H54 (cell line): ENCODE measurements at regions not wholly inside any gene's neighbourhood (a gene's known extent, or its start where the extent isn't known, plus 50 kb on each side); places are given as distances from the start of the nearest gene placed in this dataset.

ENCODE experiments used
- DNase-seq: peaks from one replicate; pipeline ENCODE4 v3.0.0; 2011; ENCODE audit warnings: low spot score, mixed read lengths; ENCODE audit not compliant: insufficient read length
- FAIRE-seq: peaks from 3 replicates; lab custom pipeline; 2011; peaks lifted over from hg19 to GRCh38; lab: Jason Lieb, UNC
- POLR2A ChIP-seq: IDR thresholded peaks from 2 replicates; pipeline ENCODE4 v1.6.1; 2011; ENCODE audit warnings: low read depth, mild to moderate bottlenecking, low read length

DNA sequence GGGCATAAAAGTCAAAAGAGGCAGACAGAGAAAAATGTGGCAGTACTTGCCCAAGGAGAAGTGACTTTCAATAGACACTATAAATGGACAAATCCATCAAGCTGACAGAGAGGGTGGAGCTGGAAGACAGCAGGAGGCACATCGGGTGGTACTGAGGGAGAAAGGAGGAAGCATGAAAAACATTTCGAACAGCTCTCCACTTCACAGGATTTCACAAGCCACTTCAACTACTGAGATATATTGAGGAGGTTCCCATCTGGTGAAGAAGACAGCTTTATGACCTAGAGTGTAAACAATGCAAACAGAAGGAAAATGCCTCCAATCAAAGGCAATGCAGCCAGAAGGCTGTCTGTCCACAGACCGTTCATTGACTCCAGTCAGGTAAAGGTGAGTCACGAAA is 259.4 kb upstream of the ECI2 start:
- TF ChIP-seq POLR2A = no peak
- no peak for FAIRE-seq
- DNase-seq = no peak

DNA sequence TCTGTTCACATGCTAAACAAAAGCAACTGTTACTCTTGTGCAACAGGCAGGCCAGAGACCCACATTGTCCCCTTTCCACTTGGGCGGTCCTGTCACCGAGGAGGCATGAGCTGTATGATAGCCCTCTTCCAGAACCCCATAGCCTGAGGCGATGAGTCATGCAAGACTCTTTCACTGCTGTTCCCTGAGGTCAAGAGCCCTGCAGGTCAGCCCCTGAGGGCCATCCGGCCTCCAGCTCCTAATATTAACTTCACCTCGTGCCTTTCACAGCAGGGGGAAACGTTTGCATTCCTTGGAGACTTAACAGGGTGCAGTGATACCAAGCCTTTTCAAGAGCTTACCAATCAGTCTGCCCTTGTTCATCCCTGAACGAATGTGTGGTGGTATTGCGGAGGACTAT is 253.3 kb upstream of the ECI2 start:
- FAIRE-seq (peak; percentile 94), DNase-seq (peak; percentile 46)
- no peak for TF ChIP-seq POLR2A

DNA sequence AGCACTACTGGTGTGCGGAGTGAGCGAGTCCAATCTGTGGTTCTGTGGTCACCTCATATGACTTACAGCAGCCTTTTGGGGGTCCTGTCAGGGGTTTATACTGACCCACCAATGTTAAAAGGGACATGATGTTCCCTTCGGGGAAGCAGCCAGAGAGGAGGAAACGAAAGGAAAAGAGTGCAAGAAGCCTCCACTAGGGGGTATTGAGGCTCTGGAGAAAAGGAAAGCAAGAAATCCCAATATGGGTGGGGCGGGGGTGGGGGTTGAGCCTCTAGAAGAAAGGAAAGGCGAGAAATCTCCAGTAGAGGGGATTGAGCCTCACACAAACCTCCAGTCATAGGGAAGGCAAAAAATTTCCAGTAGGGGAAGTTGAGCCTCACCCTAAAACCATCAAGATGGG is 249.3 kb upstream of the ECI2 start:
- no peak for FAIRE-seq
- no peak for TF ChIP-seq POLR2A
- DNase-seq = no peak

DNA sequence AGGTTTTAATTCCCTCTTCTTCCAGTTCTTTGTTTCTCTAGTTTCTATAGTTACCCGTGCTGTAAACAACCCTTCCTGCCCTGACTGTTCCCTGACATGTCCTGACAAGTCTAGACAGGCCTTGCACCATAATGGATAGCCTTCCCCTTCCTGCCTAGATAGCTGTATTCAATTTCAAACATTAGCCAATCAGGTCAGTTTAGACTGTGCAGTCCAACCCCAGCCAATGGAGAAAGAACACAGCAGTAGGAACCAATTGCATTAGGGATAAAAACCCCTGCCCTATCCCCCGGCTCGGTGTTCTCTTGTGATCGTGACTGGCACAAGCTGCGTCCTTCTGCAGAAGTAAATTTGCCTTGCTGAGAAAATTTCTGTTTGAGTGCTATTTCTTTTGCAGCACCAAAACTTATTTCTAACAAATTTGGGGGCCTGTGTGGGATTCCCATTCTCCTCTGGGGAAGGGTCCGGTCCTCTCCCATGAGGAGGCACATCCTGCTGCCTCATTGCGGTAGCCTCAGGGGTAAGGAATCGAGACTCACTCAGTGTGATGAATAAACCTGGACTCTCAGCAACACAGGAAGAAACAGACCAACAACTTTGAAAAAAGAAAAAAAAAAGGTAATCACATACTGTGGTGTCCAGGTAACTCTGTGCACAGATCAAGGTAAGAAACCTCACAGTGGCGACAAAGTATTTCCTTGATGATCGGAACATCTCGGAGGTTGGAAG is 248.7 kb upstream of the ECI2 start:
- no peak for TF ChIP-seq POLR2A
- FAIRE-seq (no peak), DNase-seq (no peak)

DNA sequence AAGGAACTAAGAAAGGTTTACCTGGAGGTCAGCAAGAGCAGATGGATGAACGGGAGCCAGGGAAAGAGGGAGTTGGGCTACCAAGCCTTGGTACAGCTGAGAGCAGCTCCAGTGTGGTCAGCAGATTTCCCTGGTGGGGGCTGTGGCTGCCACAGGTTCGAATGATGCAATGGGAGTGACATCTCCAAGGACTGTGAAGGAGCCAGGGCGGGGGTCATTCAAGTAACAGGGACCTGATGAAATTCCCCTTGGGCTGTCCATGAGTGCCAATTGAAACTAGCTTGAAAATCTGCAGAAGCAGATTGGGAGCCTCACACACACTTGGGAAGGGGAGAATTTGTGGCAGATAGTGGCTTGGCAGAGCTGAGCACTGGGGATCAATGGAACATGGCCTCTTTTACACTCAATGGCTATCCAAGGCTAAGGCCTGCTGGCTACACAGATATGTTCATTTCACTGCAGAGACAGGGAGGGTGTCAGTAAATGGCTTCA is 247.0 kb upstream of the ECI2 start:
- FAIRE-seq = no peak
- no peak for TF ChIP-seq POLR2A
- no peak for DNase-seq

DNA sequence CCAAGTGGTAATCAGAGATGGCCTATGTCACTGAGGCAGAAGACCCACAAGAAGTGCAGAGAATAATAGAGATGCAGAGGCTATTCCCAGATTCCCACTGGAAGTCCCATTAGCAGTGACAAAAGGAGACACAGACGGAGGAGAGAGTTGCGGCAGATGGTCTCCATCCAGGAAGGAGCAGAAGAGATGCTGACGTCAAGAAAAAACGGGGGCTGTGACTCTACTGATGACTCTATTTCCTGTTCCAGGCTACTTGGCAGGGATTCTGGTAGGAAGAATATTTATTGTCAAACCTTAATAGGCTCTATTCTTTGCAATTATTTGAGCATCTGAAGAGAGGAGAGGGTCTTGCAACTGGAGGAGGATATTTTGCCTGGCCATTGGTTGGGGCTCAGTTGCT is 246.0 kb upstream of the ECI2 start:
- DNase-seq (no peak), FAIRE-seq (no peak)
- TF ChIP-seq POLR2A = no peak

DNA sequence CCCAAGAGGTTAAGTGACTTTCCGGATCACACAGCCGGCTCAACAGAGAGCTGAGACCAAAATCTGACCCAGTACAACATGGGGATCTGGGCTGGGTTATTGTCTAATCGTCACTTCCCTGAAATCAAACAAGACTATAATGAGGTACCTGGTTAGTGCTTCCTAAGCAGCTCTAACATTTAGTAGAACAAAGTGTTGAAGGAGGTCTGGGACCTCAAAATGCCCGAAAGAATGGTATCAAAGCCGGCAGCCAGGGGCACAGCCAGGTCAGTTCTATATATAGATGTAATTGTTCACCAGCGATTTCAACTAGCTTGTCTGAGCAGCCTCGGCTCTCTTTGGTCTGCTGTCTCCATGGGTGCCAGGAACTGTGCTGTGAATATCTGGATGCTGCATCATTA is 245.5 kb upstream of the ECI2 start:
- DNase-seq (no peak), FAIRE-seq (no peak)
- TF ChIP-seq POLR2A = no peak

DNA sequence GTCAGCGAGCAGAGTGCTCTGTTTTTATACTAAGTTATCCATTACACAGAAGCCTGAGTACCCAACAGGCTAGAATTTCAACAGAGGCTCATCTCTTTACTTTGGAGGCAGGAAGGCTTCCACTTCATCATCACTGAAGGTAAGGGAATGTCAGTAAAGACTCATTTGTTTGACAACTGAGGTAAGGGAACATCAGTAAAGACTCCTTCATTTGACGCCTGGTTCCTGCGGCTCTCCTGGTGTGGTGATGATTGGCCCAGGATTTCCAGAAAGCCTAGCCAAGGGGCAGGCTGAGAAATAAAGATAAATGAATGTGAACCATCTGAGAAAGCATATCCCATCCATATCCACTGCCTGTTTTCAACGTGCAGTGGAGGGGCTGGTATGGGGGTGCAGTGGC is 244.6 kb upstream of the ECI2 start:
- TF ChIP-seq POLR2A = no peak
- no peak for DNase-seq
- FAIRE-seq = no peak

DNA sequence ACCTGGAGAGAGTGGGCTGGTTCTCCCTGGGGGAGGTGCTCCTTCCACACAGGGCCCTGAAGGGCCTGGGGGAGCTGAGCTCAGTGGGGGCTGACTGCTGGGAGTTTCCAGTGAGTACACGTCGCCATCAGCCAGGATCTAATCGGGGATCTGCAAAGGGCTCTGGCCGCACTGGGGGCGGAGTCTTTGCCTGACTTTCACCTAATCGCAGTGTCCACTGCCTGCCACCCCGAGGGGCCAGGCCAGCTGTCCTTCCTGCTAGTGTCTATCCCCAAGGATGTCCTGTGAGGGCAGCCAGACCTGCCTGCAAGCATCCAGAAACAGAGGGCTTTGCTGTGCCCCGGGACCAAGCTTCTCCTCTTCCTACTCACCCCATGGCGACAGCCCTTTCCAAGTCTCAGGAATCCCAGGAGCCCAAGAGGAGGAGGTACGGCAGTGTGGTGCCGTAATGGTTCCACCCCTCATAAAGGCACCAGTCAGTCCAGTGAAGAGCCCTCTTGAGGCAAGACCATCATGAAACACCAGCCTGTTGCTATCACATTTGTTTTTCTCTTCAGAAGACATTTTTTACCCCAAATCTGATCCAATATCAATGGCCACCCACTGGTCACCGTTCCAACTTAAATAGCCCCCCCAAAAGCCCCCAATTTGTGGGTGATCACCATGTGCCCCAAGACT is 243.1 kb upstream of the ECI2 start:
- FAIRE-seq (no peak), DNase-seq (no peak)
- TF ChIP-seq POLR2A = no peak

DNA sequence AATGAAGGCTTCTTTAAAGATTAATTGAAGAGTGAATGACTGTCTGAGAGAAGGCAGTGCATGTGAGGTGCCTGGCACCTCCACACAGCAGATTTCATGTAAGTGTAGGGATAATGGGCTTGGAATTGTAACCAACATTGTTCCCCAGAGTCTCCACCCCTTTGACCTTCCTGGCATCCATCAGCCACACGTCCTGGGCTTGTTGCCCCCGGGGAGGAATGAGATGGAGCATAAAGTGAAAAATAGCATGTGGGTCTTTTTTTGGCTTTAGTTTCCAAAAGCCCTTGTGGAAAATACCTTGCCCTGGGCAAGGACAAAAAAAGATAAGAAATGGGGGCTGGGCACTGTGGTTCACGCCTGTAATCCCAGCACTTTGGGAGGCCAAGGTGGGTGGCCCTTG is 242.2 kb upstream of the ECI2 start:
- DNase-seq (no peak), FAIRE-seq (no peak)
- no peak for TF ChIP-seq POLR2A

DNA sequence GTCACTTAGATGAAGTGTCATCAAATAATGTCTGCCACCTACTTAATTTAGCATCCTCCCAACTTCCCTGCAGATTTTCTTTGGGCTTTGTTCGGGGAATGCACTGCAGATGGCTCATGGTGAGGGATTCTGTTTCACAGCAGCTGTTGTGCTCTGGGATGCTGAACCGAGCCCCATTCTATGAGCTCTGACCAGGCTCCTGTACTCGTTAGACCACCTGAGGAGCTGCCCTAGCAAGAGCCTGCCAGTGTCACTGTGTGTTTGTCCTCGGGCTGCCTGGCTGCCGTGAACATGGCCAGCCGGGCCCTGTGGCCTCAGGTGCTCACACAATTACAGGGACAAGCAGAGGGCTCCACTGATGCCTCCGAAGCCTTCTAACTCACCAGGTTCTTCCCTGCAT is 238.8 kb upstream of the ECI2 start:
- DNase-seq (no peak), FAIRE-seq (no peak)
- no peak for TF ChIP-seq POLR2A

DNA sequence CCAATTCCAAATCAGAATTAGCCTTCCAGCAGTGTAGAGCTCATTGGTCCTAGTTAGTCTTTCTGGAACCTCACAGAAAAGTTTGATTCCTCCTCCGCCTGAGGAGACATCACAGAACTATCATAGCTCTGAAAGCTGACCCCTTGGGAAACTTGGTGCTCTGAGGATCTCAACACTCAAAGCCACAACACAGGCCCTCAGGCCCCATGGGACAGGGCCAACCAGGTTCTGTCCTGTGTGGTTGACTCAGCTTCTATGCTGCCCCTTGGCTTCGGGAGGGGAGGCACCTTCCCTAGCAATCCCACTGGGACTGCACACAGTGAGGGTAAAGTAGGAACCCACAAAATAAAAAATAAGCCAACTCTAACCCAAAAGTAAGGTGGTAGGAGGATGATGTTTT is 237.5 kb upstream of the ECI2 start:
- no peak for FAIRE-seq
- no peak for TF ChIP-seq POLR2A
- DNase-seq = no peak

DNA sequence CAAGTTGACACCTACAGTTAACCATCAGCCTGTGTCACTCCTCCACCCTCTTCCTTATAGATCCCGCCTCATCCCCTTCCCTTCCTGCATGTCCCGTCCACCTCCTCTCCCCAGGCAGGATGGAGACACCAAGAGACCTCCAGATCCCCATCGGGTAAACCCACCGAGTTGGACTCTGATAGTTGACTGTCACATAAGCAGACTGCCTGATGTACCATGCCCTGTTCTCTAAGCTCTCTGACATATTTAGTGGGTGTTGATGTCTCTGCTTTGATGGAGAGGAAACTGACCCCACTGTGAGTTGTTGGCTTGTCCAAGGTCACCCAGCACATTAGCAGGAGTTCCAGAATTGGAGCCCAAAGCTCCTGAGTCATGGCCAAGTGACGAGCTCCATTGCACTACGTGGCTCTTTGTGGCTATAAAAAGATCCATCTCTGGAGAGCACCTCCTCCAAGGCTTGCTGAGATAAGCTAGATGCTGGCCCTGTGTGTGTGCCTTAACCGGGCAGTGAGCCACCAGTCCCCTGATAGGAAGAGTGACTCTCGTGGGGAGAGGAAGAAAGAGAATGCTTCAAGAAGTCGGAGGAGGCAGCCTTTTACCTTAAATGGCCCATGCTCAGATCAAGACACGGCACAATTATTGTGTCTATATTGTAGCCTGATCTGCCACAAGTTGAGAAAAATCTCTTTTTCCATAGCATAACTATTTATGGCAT is 236.0 kb upstream of the ECI2 start:
- FAIRE-seq (no peak), DNase-seq (peak; percentile 29)
- no peak for TF ChIP-seq POLR2A

DNA sequence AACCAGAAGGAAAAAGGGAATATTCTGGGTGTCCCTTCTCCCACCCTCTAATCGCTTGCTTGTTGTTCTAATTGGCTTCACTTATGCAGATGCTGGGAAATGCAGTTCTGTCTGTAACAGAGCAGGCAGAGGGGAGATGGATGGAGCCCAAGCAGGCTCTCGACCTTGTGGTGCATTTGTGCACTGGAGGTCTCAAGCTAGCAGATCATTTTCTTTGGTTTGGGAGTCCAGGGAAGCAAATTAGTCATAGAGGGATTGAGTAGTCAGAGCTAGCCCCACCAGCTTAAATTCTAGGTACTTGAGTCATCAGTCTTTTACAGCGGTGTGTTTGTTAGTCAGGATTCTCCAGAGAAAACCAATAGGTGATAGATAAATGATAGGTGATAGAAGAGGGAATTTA is 234.7 kb upstream of the ECI2 start:
- DNase-seq = peak; percentile 80
- no peak for TF ChIP-seq POLR2A
- no peak for FAIRE-seq
